Adrenal gland (tissue), 9 donors: ENCODE measurements at regions not wholly inside any gene's neighbourhood (a gene's known extent, or its start where the extent isn't known, plus 50 kb on each side); places are given as distances from the start of the nearest gene placed in this dataset.

Experiments
- DNase-seq, 7 donors: peaks; one replicate each; pipeline ENCODE4 v3.0.0-alpha.2; 2019 to 2020
- H3K27ac ChIP-seq, 5 donors: fragments of 200-600 bp; sonication (generic) in 4 of 5; 1 replicate in 3 of 5; 2 replicates in 2 of 5; pipeline versions ENCODE4 v1.5.1 to v1.8.0; 2016 to 2020; ENCODE audit warnings: mild to moderate bottlenecking in 1 of 5
- H3K27me3 ChIP-seq: fragments of 200-600 bp; 2 replicates; pipeline ENCODE4 v1.8.0; 2021
- H3K36me3 ChIP-seq, 2 donors: fragments of 200-600 bp; replicated peaks in 1 of 2; 1 replicate in 1 of 2; 2 replicates in 1 of 2; pipeline versions ENCODE4 v1.5.1 to v1.8.0; 2018 to 2022
- H3K4me1 ChIP-seq, 2 donors: fragments of 200-600 bp; replicated peaks in 1 of 2; 1 replicate in 1 of 2; 2 replicates in 1 of 2; pipeline versions ENCODE4 v1.5.1 to v1.8.0; 2018 to 2021
- H3K4me3 ChIP-seq, 4 donors: fragments of 200-600 bp; sonication (generic) in 3 of 4; one replicate each; pipeline ENCODE4 v1.5.1; 2016 to 2018
- H3K9me3 ChIP-seq, 3 donors: fragments of 200-600 bp; sonication (generic) in 1 of 3; replicated peaks in 1 of 3; 1 replicate in 2 of 3; 2 replicates in 1 of 3; pipeline versions ENCODE4 v1.5.1 to v1.8.0; 2016 to 2021
- POLR2A ChIP-seq, 2 donors: fragments of 450-650 bp; IDR thresholded peaks; one replicate each; pipeline ENCODE4 v1.6.1; 2017; ENCODE audit warnings: antibody characterized with exemption in 2 of 2, mild to moderate bottlenecking in 2 of 2, moderate library complexity in 1 of 2
- WGBS, 4 donors: extraction: QIAGEN DNeasy Blood & Tissue Kit in 2 of 4; methylation state at CpG; one replicate each; pipeline versions ENCODE4 v1.1.5 to v1.1.7; 2013 to 2017; 5-methylcytosine and 5-hydroxymethylcytosine counted together
- intact Hi-C, 2 donors: fragments of 100-400 bp; cut with DNase I; formaldehyde crosslinking; loops; one replicate each; pipeline versions ENCODE4 v1.14.1 to v1.15.0; 2022 to 2023
- TF ChIP-seq, protein P1 (sequence below), 6 experiments: fragments of 450-650 bp in 4 of 6; fragments of 200-600 bp in 2 of 6; sonication (generic) in 1 of 6; IDR thresholded peaks; 1 replicate in 5 of 6; 2 replicates in 1 of 6; pipeline versions ENCODE4 v1.5.1 to v1.8.0; 2016 to 2021; ENCODE audit warnings: antibody characterized with exemption in 6 of 6, mild to moderate bottlenecking in 2 of 6, moderate library complexity in 1 of 6
- donor health status: healthy with polysubstance abuse.
- donor health status: Bipolar disorder and iron deficiency.
- donor health status: DM: yes; HTN: yes; CAD: no.
- donor health status: DM: no; HTN: no; CAD: no.
- donor health status: DM: no; HTN: no; CAD: no.

GRCh38 chr18:41042866-41043265 lies 912.2 kb upstream of the PIK3C3 start:
- no peak for DNase-seq

DNA sequence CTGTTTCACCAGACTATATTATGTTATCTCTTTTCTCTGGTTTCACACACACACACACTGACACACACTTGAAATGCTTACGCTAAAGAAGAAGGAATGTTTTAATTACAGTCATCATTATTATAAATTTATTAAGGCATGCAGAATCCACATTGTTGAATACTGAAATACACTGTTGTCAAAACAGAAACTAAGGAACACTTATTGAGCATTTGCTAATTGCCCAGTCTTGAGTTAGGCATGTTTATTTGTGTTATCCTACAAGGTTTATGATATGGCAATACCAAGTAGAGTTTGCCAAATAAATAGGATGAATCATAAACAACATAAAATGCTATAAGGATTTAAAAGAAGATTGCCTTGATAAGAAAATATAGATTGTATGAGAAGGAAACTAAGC lies 917.0 kb upstream of the PIK3C3 start:
- DNase-seq: no peak
- no peaks in the 10 kb centered on the region for H3K36me3 ChIP-seq
- TF ChIP-seq, protein P1, sequence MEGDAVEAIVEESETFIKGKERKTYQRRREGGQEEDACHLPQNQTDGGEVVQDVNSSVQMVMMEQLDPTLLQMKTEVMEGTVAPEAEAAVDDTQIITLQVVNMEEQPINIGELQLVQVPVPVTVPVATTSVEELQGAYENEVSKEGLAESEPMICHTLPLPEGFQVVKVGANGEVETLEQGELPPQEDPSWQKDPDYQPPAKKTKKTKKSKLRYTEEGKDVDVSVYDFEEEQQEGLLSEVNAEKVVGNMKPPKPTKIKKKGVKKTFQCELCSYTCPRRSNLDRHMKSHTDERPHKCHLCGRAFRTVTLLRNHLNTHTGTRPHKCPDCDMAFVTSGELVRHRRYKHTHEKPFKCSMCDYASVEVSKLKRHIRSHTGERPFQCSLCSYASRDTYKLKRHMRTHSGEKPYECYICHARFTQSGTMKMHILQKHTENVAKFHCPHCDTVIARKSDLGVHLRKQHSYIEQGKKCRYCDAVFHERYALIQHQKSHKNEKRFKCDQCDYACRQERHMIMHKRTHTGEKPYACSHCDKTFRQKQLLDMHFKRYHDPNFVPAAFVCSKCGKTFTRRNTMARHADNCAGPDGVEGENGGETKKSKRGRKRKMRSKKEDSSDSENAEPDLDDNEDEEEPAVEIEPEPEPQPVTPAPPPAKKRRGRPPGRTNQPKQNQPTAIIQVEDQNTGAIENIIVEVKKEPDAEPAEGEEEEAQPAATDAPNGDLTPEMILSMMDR (IDR thresholded peaks at IDR 0.05): no peak
- TF ChIP-seq POLR2A (IDR thresholded peaks at IDR 0.05): no peak
- intact Hi-C loops: no loop called here
- no peaks in the 10 kb centered on the region for H3K27me3 ChIP-seq
- WGBS, 4 donors: 59 to 82% (median 72%) methylated on average over 1 of the region's 1 CpG
- H3K9me3 ChIP-seq: no peaks in the 10 kb centered on the region
- no peak overlapping the region for H3K27ac ChIP-seq
- H3K4me1 ChIP-seq: no peaks in the 10 kb centered on the region
- H3K4me3 ChIP-seq: no peak overlapping the region

More at GRCh38 chr18:41042866-41043265, 912.2 kb upstream of the PIK3C3 start:
- Histone ChIP-seq H3K36me3 (no peaks in the 10 kb centered on the region), H3K27me3 (no peaks in the 10 kb centered on the region), H3K27ac (no peak overlapping the region), H3K4me1 (no peaks in the 10 kb centered on the region), H3K4me3 (no peak overlapping the region), H3K9me3 (no peaks in the 10 kb centered on the region)
- no peak for TF ChIP-seq POLR2A (IDR thresholded peaks at IDR 0.05)
- TF ChIP-seq, protein P1 (IDR thresholded peaks at IDR 0.05): no peak
- intact Hi-C loops: no loop called here

GRCh38 chr18:41036346-41036745 lies 918.7 kb upstream of the PIK3C3 start:
- H3K27ac ChIP-seq: no peak overlapping the region
- H3K27me3 ChIP-seq: no peaks in the 10 kb centered on the region
- intact Hi-C loops: no loop called here
- no peaks in the 10 kb centered on the region for H3K36me3 ChIP-seq
- no peaks in the 10 kb centered on the region for H3K9me3 ChIP-seq
- 80 to 83% (median 81%) methylated on average over 6 of the region's 6 CpGs for WGBS, 4 donors
- DNase-seq: no peak
- H3K4me3 ChIP-seq: no peak overlapping the region
- TF ChIP-seq, protein P1 (IDR thresholded peaks at IDR 0.05): no peak
- no peak for TF ChIP-seq POLR2A (IDR thresholded peaks at IDR 0.05)
- H3K4me1 ChIP-seq: no peaks in the 10 kb centered on the region

- H3K27ac ChIP-seq: no peak overlapping the region
- no peaks in the 10 kb centered on the region for H3K4me1 ChIP-seq
- 75 to 84% (median 76%) methylated on average over 2 of the region's 2 CpGs for WGBS, 4 donors
- H3K9me3 ChIP-seq: no peaks in the 10 kb centered on the region
- TF ChIP-seq, protein P1 (IDR thresholded peaks at IDR 0.05): no peak
- TF ChIP-seq POLR2A (IDR thresholded peaks at IDR 0.05): no peak
- H3K27me3 ChIP-seq: no peaks in the 10 kb centered on the region
- no peak for DNase-seq
- no peak overlapping the region for H3K4me3 ChIP-seq
- intact Hi-C loops: no loop called here
- H3K36me3 ChIP-seq: no peaks in the 10 kb centered on the region
These were observed 920.6 kb upstream of the PIK3C3 start for GRCh38 chr18:41034413-41034812.
